ENCODE measurements at regions not wholly inside any gene's neighbourhood (a gene's known extent, or its start where the extent isn't known, plus 50 kb on each side); places are given as distances from the start of the nearest gene placed in this dataset.
"Not testable (repeated sequence)": the region's sequence is repeated elsewhere in the genome, so short reads cannot be mapped to it uniquely, and the experiment has no call there.

- in situ Hi-C loops (cut with MboI; ENCODE audit: low pct_unique_long_range_greater_than_20kb, low sequenced_read_pairs) = no loop called here
Observed at GRCh38 chrX:129361576-129361975, 161.7 kb downstream of the SMARCA1 start.

GRCh38 chrX:129360175-129360574 lies 163.1 kb downstream of the SMARCA1 start:
- in situ Hi-C loops (cut with MboI; ENCODE audit: low pct_unique_long_range_greater_than_20kb, low sequenced_read_pairs) = no loop called here
- DNase-seq = peak; percentile 82

More at GRCh38 chrX:129361576-129361975, 161.7 kb downstream of the SMARCA1 start:
- DNase-seq = no peak

- DNase-seq = peak; percentile 6
- in situ Hi-C loops (cut with MboI; ENCODE audit: low pct_unique_long_range_greater_than_20kb, low sequenced_read_pairs) = no loop called here
Observed at GRCh38 chrX:129359269-129359668, 164.0 kb downstream of the SMARCA1 start.

- in situ Hi-C loops (cut with MboI; ENCODE audit: low pct_unique_long_range_greater_than_20kb, low sequenced_read_pairs); DNase-seq: not testable (repeated sequence)
Observed at GRCh38 chrX:129357428-129357827, 165.9 kb downstream of the SMARCA1 start.

GRCh38 chrX:129347291-129347690 lies 176.0 kb downstream of the SMARCA1 start:
- in situ Hi-C loops (cut with MboI; ENCODE audit: low pct_unique_long_range_greater_than_20kb, low sequenced_read_pairs) = no loop called here
- peak; percentile 58 for DNase-seq

- DNase-seq = no peak
- in situ Hi-C loops (cut with MboI; ENCODE audit: low pct_unique_long_range_greater_than_20kb, low sequenced_read_pairs) = no loop called here
Observed at GRCh38 chrX:129346574-129346973, 176.7 kb downstream of the SMARCA1 start.

- in situ Hi-C loops (cut with MboI; ENCODE audit: low pct_unique_long_range_greater_than_20kb, low sequenced_read_pairs); DNase-seq: not testable (repeated sequence)
Observed at GRCh38 chrX:129337264-129337663, 186.0 kb downstream of the SMARCA1 start.

GRCh38 chrX:129323115-129323514 lies 200.2 kb downstream of the SMARCA1 start:
- no peak for DNase-seq
- in situ Hi-C loops (cut with MboI; ENCODE audit: low pct_unique_long_range_greater_than_20kb, low sequenced_read_pairs) = no loop called here

GRCh38 chrX:129318375-129318774 lies 204.9 kb downstream of the SMARCA1 start:
- in situ Hi-C loops (cut with MboI; ENCODE audit: low pct_unique_long_range_greater_than_20kb, low sequenced_read_pairs) = no loop called here
- DNase-seq = peak; percentile 35

- no peak for DNase-seq
- in situ Hi-C loops (cut with MboI; ENCODE audit: low pct_unique_long_range_greater_than_20kb, low sequenced_read_pairs) = no loop called here
Observed at GRCh38 chrX:129316461-129316860, 206.8 kb downstream of the SMARCA1 start.

GRCh38 chrX:129310000-129310399 lies 213.3 kb downstream of the SMARCA1 start:
- DNase-seq = no peak
- in situ Hi-C loops (cut with MboI; ENCODE audit: low pct_unique_long_range_greater_than_20kb, low sequenced_read_pairs) = no loop called here

- no peak for DNase-seq
- in situ Hi-C loops (cut with MboI; ENCODE audit: low pct_unique_long_range_greater_than_20kb, low sequenced_read_pairs) = no loop called here
Observed at GRCh38 chrX:129262912-129263311, 260.4 kb downstream of the SMARCA1 start.

GRCh38 chrX:129255516-129255915 lies 267.8 kb downstream of the SMARCA1 start:
- DNase-seq; in situ Hi-C loops (cut with MboI; ENCODE audit: low pct_unique_long_range_greater_than_20kb, low sequenced_read_pairs): not testable (repeated sequence)

GRCh38 chrX:129249563-129249962 lies 273.7 kb downstream of the SMARCA1 start:
- in situ Hi-C loops (cut with MboI; ENCODE audit: low pct_unique_long_range_greater_than_20kb, low sequenced_read_pairs) = no loop called here
- DNase-seq = no peak

GRCh38 chrX:129247642-129248041 lies 275.6 kb downstream of the SMARCA1 start:
- no peak for DNase-seq
- in situ Hi-C loops (cut with MboI; ENCODE audit: low pct_unique_long_range_greater_than_20kb, low sequenced_read_pairs) = no loop called here

GRCh38 chrX:129239371-129239770 lies 283.9 kb downstream of the SMARCA1 start:
- DNase-seq = no peak
- in situ Hi-C loops (cut with MboI; ENCODE audit: low pct_unique_long_range_greater_than_20kb, low sequenced_read_pairs) = no loop called here

GRCh38 chrX:129238011-129238410 lies 285.3 kb downstream of the SMARCA1 start:
- in situ Hi-C loops (cut with MboI; ENCODE audit: low pct_unique_long_range_greater_than_20kb, low sequenced_read_pairs) = no loop called here
- no peak for DNase-seq

- DNase-seq = no peak
Observed at GRCh38 chrX:129235903-129236302, 287.4 kb downstream of the SMARCA1 start.

GRCh38 chrX:129233786-129234185 lies 289.5 kb downstream of the SMARCA1 start:
- DNase-seq = no peak
- in situ Hi-C loops (cut with MboI; ENCODE audit: low pct_unique_long_range_greater_than_20kb, low sequenced_read_pairs) = no loop called here

More at GRCh38 chrX:129235903-129236302, 287.4 kb downstream of the SMARCA1 start:
- in situ Hi-C loops (cut with MboI; ENCODE audit: low pct_unique_long_range_greater_than_20kb, low sequenced_read_pairs) = no loop called here

GRCh38 chrX:129230850-129231512 lies 292.3 kb downstream of the SMARCA1 start:
- in situ Hi-C loops (cut with MboI; ENCODE audit: low pct_unique_long_range_greater_than_20kb, low sequenced_read_pairs) = no loop called here
- no peak for DNase-seq

- in situ Hi-C loops (cut with MboI; ENCODE audit: low pct_unique_long_range_greater_than_20kb, low sequenced_read_pairs) = no loop called here
- no peak for DNase-seq
Observed at GRCh38 chrX:129230168-129230567, 293.1 kb downstream of the SMARCA1 start.
